ENCODE measurements at regions not wholly inside any gene's neighbourhood (a gene's known extent, or its start where the extent isn't known, plus 50 kb on each side); places are given as distances from the start of the nearest gene placed in this dataset.

DNA sequence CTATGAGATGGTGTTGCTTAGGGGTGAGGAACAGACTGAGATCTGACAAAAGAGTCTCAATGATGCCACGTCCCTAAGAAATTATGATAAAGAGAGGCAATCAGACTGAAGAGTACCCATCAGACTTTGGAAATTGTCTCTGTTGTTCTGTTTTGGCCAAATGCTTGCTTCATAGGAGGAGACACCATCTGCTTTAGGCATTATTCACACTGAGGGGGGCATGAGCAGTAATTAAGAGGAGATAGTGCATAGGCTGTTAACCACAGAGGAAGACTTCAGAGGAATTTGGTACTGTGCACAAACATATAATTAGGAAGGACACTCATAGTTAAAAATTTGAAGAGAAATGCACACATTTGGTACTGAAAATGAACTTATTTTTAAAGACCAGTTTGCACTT, 190.7 kb downstream of the FAM170A start:
- TF ChIP-seq, protein P1, sequence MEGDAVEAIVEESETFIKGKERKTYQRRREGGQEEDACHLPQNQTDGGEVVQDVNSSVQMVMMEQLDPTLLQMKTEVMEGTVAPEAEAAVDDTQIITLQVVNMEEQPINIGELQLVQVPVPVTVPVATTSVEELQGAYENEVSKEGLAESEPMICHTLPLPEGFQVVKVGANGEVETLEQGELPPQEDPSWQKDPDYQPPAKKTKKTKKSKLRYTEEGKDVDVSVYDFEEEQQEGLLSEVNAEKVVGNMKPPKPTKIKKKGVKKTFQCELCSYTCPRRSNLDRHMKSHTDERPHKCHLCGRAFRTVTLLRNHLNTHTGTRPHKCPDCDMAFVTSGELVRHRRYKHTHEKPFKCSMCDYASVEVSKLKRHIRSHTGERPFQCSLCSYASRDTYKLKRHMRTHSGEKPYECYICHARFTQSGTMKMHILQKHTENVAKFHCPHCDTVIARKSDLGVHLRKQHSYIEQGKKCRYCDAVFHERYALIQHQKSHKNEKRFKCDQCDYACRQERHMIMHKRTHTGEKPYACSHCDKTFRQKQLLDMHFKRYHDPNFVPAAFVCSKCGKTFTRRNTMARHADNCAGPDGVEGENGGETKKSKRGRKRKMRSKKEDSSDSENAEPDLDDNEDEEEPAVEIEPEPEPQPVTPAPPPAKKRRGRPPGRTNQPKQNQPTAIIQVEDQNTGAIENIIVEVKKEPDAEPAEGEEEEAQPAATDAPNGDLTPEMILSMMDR (IDR thresholded peaks at IDR 0.05) = no peak
- TF ChIP-seq POLR2A (IDR thresholded peaks at IDR 0.05) = no peak
